Activated naive CD8-positive, alpha-beta T cell (primary cell): ENCODE measurements at regions not wholly inside any gene's neighbourhood (a gene's known extent, or its start where the extent isn't known, plus 50 kb on each side); places are given as distances from the start of the nearest gene placed in this dataset.

Source experiments
- H3K27ac Mint-ChIP-seq: one replicate; pipeline ENCODE4 v1.8.0; 2021; ENCODE audit warnings: mixed read lengths
- H3K27me3 Mint-ChIP-seq: one replicate; pipeline ENCODE4 v1.8.0; 2021; ENCODE audit warnings: mixed read lengths
- H3K36me3 Mint-ChIP-seq: one replicate; pipeline ENCODE4 v1.8.0; 2021; ENCODE audit warnings: mixed read lengths
- H3K4me1 Mint-ChIP-seq: one replicate; pipeline ENCODE4 v1.8.0; 2021; ENCODE audit warnings: low read depth, mixed read lengths
- H3K4me3 Mint-ChIP-seq: one replicate; pipeline ENCODE4 v1.8.0; 2021; ENCODE audit warnings: mild to moderate bottlenecking, mixed read lengths
- H3K9me3 Mint-ChIP-seq: one replicate; pipeline ENCODE4 v1.8.0; 2021; ENCODE audit warnings: low read depth, mixed read lengths

GRCh38 chr6:170483413-170483812 lies 69.7 kb downstream of the PSMB1 start:
- H3K36me3 Mint-ChIP-seq: peaks cover 5% of the 10 kb centered on the region
- no peaks in the 10 kb centered on the region for H3K9me3 Mint-ChIP-seq
- H3K4me3 Mint-ChIP-seq: no peak overlapping the region
- H3K27ac Mint-ChIP-seq: no peak overlapping the region
- peaks cover 14% of the 10 kb centered on the region for H3K27me3 Mint-ChIP-seq
- no peaks in the 10 kb centered on the region for H3K4me1 Mint-ChIP-seq

- Mint-ChIP-seq H3K27me3 (peaks cover 15% of the 10 kb centered on the region), H3K27ac (no peak overlapping the region)
Measured at GRCh38 chr6:170480050-170480692, 72.9 kb downstream of the PSMB1 start.

GRCh38 chr6:170476360-170476759 lies 76.7 kb downstream of the PSMB1 start:
- H3K27me3 Mint-ChIP-seq: peaks cover 10% of the 10 kb centered on the region
- H3K4me3 Mint-ChIP-seq: no peak overlapping the region
- H3K4me1 Mint-ChIP-seq: no peaks in the 10 kb centered on the region
- no peaks in the 10 kb centered on the region for H3K36me3 Mint-ChIP-seq
- no peaks in the 10 kb centered on the region for H3K9me3 Mint-ChIP-seq
- no peak overlapping the region for H3K27ac Mint-ChIP-seq

More at GRCh38 chr6:170480050-170480692, 72.9 kb downstream of the PSMB1 start:
- Mint-ChIP-seq H3K9me3 (no peaks in the 10 kb centered on the region), H3K4me1 (no peaks in the 10 kb centered on the region), H3K4me3 (no peak overlapping the region), H3K36me3 (peaks cover 5% of the 10 kb centered on the region)

- H3K27me3 Mint-ChIP-seq: peaks cover 5% of the 10 kb centered on the region
- no peak overlapping the region for H3K4me3 Mint-ChIP-seq
- no peak overlapping the region for H3K27ac Mint-ChIP-seq
- H3K36me3 Mint-ChIP-seq: no peaks in the 10 kb centered on the region
- no peaks in the 10 kb centered on the region for H3K9me3 Mint-ChIP-seq
- H3K4me1 Mint-ChIP-seq: no peaks in the 10 kb centered on the region
Measured at GRCh38 chr6:170475118-170475517, 78.0 kb downstream of the PSMB1 start.

GRCh38 chr6:170473801-170474200 lies 79.3 kb downstream of the PSMB1 start:
- no peak overlapping the region for H3K4me3 Mint-ChIP-seq
- peaks cover 5% of the 10 kb centered on the region for H3K27me3 Mint-ChIP-seq
- no peaks in the 10 kb centered on the region for H3K9me3 Mint-ChIP-seq
- H3K36me3 Mint-ChIP-seq: no peaks in the 10 kb centered on the region
- H3K27ac Mint-ChIP-seq: no peak overlapping the region
- H3K4me1 Mint-ChIP-seq: no peaks in the 10 kb centered on the region

- no peaks in the 10 kb centered on the region for H3K36me3 Mint-ChIP-seq
- peaks cover 5% of the 10 kb centered on the region for H3K27me3 Mint-ChIP-seq
- no peaks in the 10 kb centered on the region for H3K9me3 Mint-ChIP-seq
- H3K4me3 Mint-ChIP-seq: no peak overlapping the region
- no peak overlapping the region for H3K27ac Mint-ChIP-seq
- H3K4me1 Mint-ChIP-seq: no peaks in the 10 kb centered on the region
Measured at GRCh38 chr6:170473301-170473717, 79.8 kb downstream of the PSMB1 start.

GRCh38 chr6:170471491-170471890 lies 81.6 kb downstream of the PSMB1 start:
- no peaks in the 10 kb centered on the region for H3K4me1 Mint-ChIP-seq
- H3K9me3 Mint-ChIP-seq: no peaks in the 10 kb centered on the region
- H3K27ac Mint-ChIP-seq: no peak overlapping the region
- no peak overlapping the region for H3K4me3 Mint-ChIP-seq
- H3K27me3 Mint-ChIP-seq: peaks cover 3% of the 10 kb centered on the region
- H3K36me3 Mint-ChIP-seq: no peaks in the 10 kb centered on the region

GRCh38 chr6:170470734-170471133 lies 82.4 kb downstream of the PSMB1 start:
- no peaks in the 10 kb centered on the region for H3K9me3 Mint-ChIP-seq
- H3K27me3 Mint-ChIP-seq: peaks cover 3% of the 10 kb centered on the region
- no peak overlapping the region for H3K27ac Mint-ChIP-seq
- no peaks in the 10 kb centered on the region for H3K4me1 Mint-ChIP-seq
- H3K4me3 Mint-ChIP-seq: no peak overlapping the region
- no peaks in the 10 kb centered on the region for H3K36me3 Mint-ChIP-seq

GRCh38 chr6:170464524-170464979 lies 88.6 kb downstream of the PSMB1 start:
- Mint-ChIP-seq H3K36me3 (no peaks in the 10 kb centered on the region), H3K9me3 (no peaks in the 10 kb centered on the region), H3K27ac (no peak overlapping the region), H3K4me1 (peaks cover 24% of the 10 kb centered on the region), H3K4me3 (no peak overlapping the region), H3K27me3 (peaks cover 4% of the 10 kb centered on the region)

GRCh38 chr6:170464080-170464479 lies 89.0 kb downstream of the PSMB1 start:
- H3K4me1 Mint-ChIP-seq: peaks cover 27% of the 10 kb centered on the region
- no peaks in the 10 kb centered on the region for H3K9me3 Mint-ChIP-seq
- no peak overlapping the region for H3K27ac Mint-ChIP-seq
- peaks cover 4% of the 10 kb centered on the region for H3K27me3 Mint-ChIP-seq
- H3K4me3 Mint-ChIP-seq: no peak overlapping the region
- H3K36me3 Mint-ChIP-seq: no peaks in the 10 kb centered on the region

- Mint-ChIP-seq H3K4me3 (no peak overlapping the region), H3K9me3 (no peaks in the 10 kb centered on the region), H3K4me1 (peaks cover 27% of the 10 kb centered on the region), H3K36me3 (no peaks in the 10 kb centered on the region), H3K27me3 (peaks cover 4% of the 10 kb centered on the region), H3K27ac (no peak overlapping the region)
Measured at GRCh38 chr6:170463101-170463721, 89.9 kb downstream of the PSMB1 start.

- no peak overlapping the region for H3K4me3 Mint-ChIP-seq
- no peaks in the 10 kb centered on the region for H3K9me3 Mint-ChIP-seq
- H3K27me3 Mint-ChIP-seq: peaks cover 4% of the 10 kb centered on the region
- no peaks in the 10 kb centered on the region for H3K36me3 Mint-ChIP-seq
- no peak overlapping the region for H3K27ac Mint-ChIP-seq
- H3K4me1 Mint-ChIP-seq: peaks cover 27% of the 10 kb centered on the region
Measured at GRCh38 chr6:170462366-170463020, 90.6 kb downstream of the PSMB1 start.

GRCh38 chr6:170461556-170462365 lies 91.3 kb downstream of the PSMB1 start:
- Mint-ChIP-seq H3K4me1 (peaks cover 27% of the 10 kb centered on the region), H3K9me3 (no peaks in the 10 kb centered on the region), H3K36me3 (no peaks in the 10 kb centered on the region), H3K4me3 (peak overlapping the region; percentile 36), H3K27ac (no peak overlapping the region), H3K27me3 (peaks cover 4% of the 10 kb centered on the region)

- no peak overlapping the region for H3K27ac Mint-ChIP-seq
- H3K4me1 Mint-ChIP-seq: peaks cover 27% of the 10 kb centered on the region
- no peak overlapping the region for H3K4me3 Mint-ChIP-seq
- H3K27me3 Mint-ChIP-seq: peaks cover 4% of the 10 kb centered on the region
- no peaks in the 10 kb centered on the region for H3K36me3 Mint-ChIP-seq
- no peaks in the 10 kb centered on the region for H3K9me3 Mint-ChIP-seq
Measured at GRCh38 chr6:170461111-170461510, 92.0 kb downstream of the PSMB1 start.

- Mint-ChIP-seq H3K9me3 (no peaks in the 10 kb centered on the region), H3K4me3 (no peak overlapping the region), H3K36me3 (no peaks in the 10 kb centered on the region), H3K27ac (no peak overlapping the region), H3K27me3 (peaks cover 4% of the 10 kb centered on the region), H3K4me1 (peaks cover 27% of the 10 kb centered on the region)
Measured at GRCh38 chr6:170460641-170461040, 92.5 kb downstream of the PSMB1 start.
